ENCODE measurements at regions not wholly inside any gene's neighbourhood (a gene's known extent, or its start where the extent isn't known, plus 50 kb on each side); places are given as distances from the start of the nearest gene placed in this dataset.
"Not testable (repeated sequence)": the region's sequence is repeated elsewhere in the genome, so short reads cannot be mapped to it uniquely, and the experiment has no call there.

GRCh38 chr12:131388164-131389053 is 322.5 kb upstream of the SFSWAP start:
- H3K4me1 ChIP-seq (ENCODE audit: control insufficient read depth, insufficient read depth, low read length); H3K27me3 ChIP-seq (ENCODE audit: control insufficient read depth, insufficient read depth, low read length); H3K36me3 ChIP-seq (ENCODE audit: control insufficient read depth, insufficient read depth, low read length); H3K4me3 ChIP-seq (ENCODE audit: low read length); H3K9ac ChIP-seq (ENCODE audit: low read length); H3K27ac ChIP-seq (ENCODE audit: low read depth, low read length): not testable (repeated sequence)

- no peak overlapping the region for H3K27ac ChIP-seq (ENCODE audit: low read depth, low read length)
- no peak overlapping the region for H3K9ac ChIP-seq (ENCODE audit: low read length)
- no peak overlapping the region for H3K4me3 ChIP-seq (ENCODE audit: low read length)
- H3K27me3 ChIP-seq (ENCODE audit: control insufficient read depth, insufficient read depth, low read length) = peaks cover 4% of the 10 kb centered on the region
- H3K36me3 ChIP-seq (ENCODE audit: control insufficient read depth, insufficient read depth, low read length) = no peaks in the 10 kb centered on the region
- H3K4me1 ChIP-seq (ENCODE audit: control insufficient read depth, insufficient read depth, low read length) = no peaks in the 10 kb centered on the region
These were observed 321.6 kb upstream of the SFSWAP start for GRCh38 chr12:131389054-131390013.

GRCh38 chr12:131390412-131391334 is 320.2 kb upstream of the SFSWAP start:
- H3K36me3 ChIP-seq (ENCODE audit: control insufficient read depth, insufficient read depth, low read length) = no peaks in the 10 kb centered on the region
- peaks cover 4% of the 10 kb centered on the region for H3K27me3 ChIP-seq (ENCODE audit: control insufficient read depth, insufficient read depth, low read length)
- no peak overlapping the region for H3K27ac ChIP-seq (ENCODE audit: low read depth, low read length)
- no peak overlapping the region for H3K9ac ChIP-seq (ENCODE audit: low read length)
- H3K4me1 ChIP-seq (ENCODE audit: control insufficient read depth, insufficient read depth, low read length) = no peaks in the 10 kb centered on the region
- H3K4me3 ChIP-seq (ENCODE audit: low read length) = no peak overlapping the region

- no peaks in the 10 kb centered on the region for H3K4me1 ChIP-seq (ENCODE audit: control insufficient read depth, insufficient read depth, low read length)
- H3K4me3 ChIP-seq (ENCODE audit: low read length) = no peak overlapping the region
- H3K27me3 ChIP-seq (ENCODE audit: control insufficient read depth, insufficient read depth, low read length) = peaks cover 4% of the 10 kb centered on the region
- no peak overlapping the region for H3K9ac ChIP-seq (ENCODE audit: low read length)
- H3K27ac ChIP-seq (ENCODE audit: low read depth, low read length) = no peak overlapping the region
- H3K36me3 ChIP-seq (ENCODE audit: control insufficient read depth, insufficient read depth, low read length) = no peaks in the 10 kb centered on the region
These were observed 319.5 kb upstream of the SFSWAP start for GRCh38 chr12:131391399-131391798.

- H3K36me3 ChIP-seq (ENCODE audit: control insufficient read depth, insufficient read depth, low read length); H3K4me3 ChIP-seq (ENCODE audit: low read length); H3K27ac ChIP-seq (ENCODE audit: low read depth, low read length); H3K27me3 ChIP-seq (ENCODE audit: control insufficient read depth, insufficient read depth, low read length); H3K4me1 ChIP-seq (ENCODE audit: control insufficient read depth, insufficient read depth, low read length); H3K9ac ChIP-seq (ENCODE audit: low read length): not testable (repeated sequence)
These were observed 316.1 kb upstream of the SFSWAP start for GRCh38 chr12:131394752-131395151.

- not testable (repeated sequence) for H3K36me3 ChIP-seq (ENCODE audit: control insufficient read depth, insufficient read depth, low read length); H3K4me3 ChIP-seq (ENCODE audit: low read length); H3K27me3 ChIP-seq (ENCODE audit: control insufficient read depth, insufficient read depth, low read length); H3K4me1 ChIP-seq (ENCODE audit: control insufficient read depth, insufficient read depth, low read length); H3K27ac ChIP-seq (ENCODE audit: low read depth, low read length); H3K9ac ChIP-seq (ENCODE audit: low read length)
These were observed 315.6 kb upstream of the SFSWAP start for GRCh38 chr12:131395209-131395684.

- Histone ChIP-seq H3K27me3 (ENCODE audit: control insufficient read depth, insufficient read depth, low read length) (no peaks in the 10 kb centered on the region), H3K27ac (ENCODE audit: low read depth, low read length) (no peak overlapping the region), H3K9ac (ENCODE audit: low read length) (no peak overlapping the region), H3K36me3 (ENCODE audit: control insufficient read depth, insufficient read depth, low read length) (no peaks in the 10 kb centered on the region), H3K4me1 (ENCODE audit: control insufficient read depth, insufficient read depth, low read length) (no peaks in the 10 kb centered on the region), H3K4me3 (ENCODE audit: low read length) (no peak overlapping the region)
These were observed 314.8 kb upstream of the SFSWAP start for GRCh38 chr12:131395971-131396573.

- Histone ChIP-seq H3K4me3 (ENCODE audit: low read length) (no peak overlapping the region), H3K9ac (ENCODE audit: low read length) (no peak overlapping the region), H3K27ac (ENCODE audit: low read depth, low read length) (no peak overlapping the region), H3K4me1 (ENCODE audit: control insufficient read depth, insufficient read depth, low read length) (no peaks in the 10 kb centered on the region), H3K36me3 (ENCODE audit: control insufficient read depth, insufficient read depth, low read length) (no peaks in the 10 kb centered on the region), H3K27me3 (ENCODE audit: control insufficient read depth, insufficient read depth, low read length) (no peaks in the 10 kb centered on the region)
These were observed 313.3 kb upstream of the SFSWAP start for GRCh38 chr12:131397493-131398181.

GRCh38 chr12:131399000-131399399 is 311.9 kb upstream of the SFSWAP start:
- Histone ChIP-seq H3K36me3 (ENCODE audit: control insufficient read depth, insufficient read depth, low read length) (no peaks in the 10 kb centered on the region), H3K4me3 (ENCODE audit: low read length) (no peak overlapping the region), H3K4me1 (ENCODE audit: control insufficient read depth, insufficient read depth, low read length) (no peaks in the 10 kb centered on the region), H3K9ac (ENCODE audit: low read length) (no peak overlapping the region), H3K27me3 (ENCODE audit: control insufficient read depth, insufficient read depth, low read length) (no peaks in the 10 kb centered on the region), H3K27ac (ENCODE audit: low read depth, low read length) (no peak overlapping the region)

GRCh38 chr12:131400668-131401294 is 310.1 kb upstream of the SFSWAP start:
- not testable (repeated sequence) for H3K36me3 ChIP-seq (ENCODE audit: control insufficient read depth, insufficient read depth, low read length); H3K27ac ChIP-seq (ENCODE audit: low read depth, low read length); H3K4me1 ChIP-seq (ENCODE audit: control insufficient read depth, insufficient read depth, low read length); H3K9ac ChIP-seq (ENCODE audit: low read length); H3K4me3 ChIP-seq (ENCODE audit: low read length); H3K27me3 ChIP-seq (ENCODE audit: control insufficient read depth, insufficient read depth, low read length)

Data from rectal smooth muscle tissue (tissue), 1 donor.